ENCODE measurements at regions not wholly inside any gene's neighbourhood (a gene's known extent, or its start where the extent isn't known, plus 50 kb on each side); places are given as distances from the start of the nearest gene placed in this dataset.

- DNase-seq, result no peak
These were observed 51.6 kb upstream of the DLK1 start for GRCh38 chr14:100674897-100675619.

- no peak for DNase-seq
These were observed 50.7 kb upstream of the DLK1 start for GRCh38 chr14:100675699-100676684.
